ENCODE measurements at regions not wholly inside any gene's neighbourhood (a gene's known extent, or its start where the extent isn't known, plus 50 kb on each side); places are given as distances from the start of the nearest gene placed in this dataset.
A peak's percentile ranks its signal among the peaks of the same experiment; 100 is the strongest.

DNA sequence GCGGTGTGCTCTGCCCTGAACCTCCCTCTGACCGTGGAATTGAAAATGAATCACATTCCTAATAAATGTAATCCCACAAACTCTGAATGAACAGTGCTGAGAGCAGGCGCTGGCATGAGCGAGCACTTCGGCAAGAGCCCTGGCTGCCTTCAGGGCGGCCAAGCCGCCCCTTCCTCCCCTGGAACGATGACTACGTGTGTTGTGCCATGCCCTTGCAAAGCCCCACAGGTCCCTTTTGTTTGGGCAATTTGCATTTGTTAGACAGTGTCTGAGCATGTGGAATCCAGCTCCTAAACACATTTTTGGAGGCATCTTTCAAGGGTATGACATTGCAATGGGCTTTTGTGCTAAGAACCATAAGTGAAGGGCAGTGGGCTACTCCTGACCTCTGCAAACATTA lies 95.6 kb upstream of the MKI67 start:
- DNase-seq (ENCODE audit: low read depth) = no peak

DNA sequence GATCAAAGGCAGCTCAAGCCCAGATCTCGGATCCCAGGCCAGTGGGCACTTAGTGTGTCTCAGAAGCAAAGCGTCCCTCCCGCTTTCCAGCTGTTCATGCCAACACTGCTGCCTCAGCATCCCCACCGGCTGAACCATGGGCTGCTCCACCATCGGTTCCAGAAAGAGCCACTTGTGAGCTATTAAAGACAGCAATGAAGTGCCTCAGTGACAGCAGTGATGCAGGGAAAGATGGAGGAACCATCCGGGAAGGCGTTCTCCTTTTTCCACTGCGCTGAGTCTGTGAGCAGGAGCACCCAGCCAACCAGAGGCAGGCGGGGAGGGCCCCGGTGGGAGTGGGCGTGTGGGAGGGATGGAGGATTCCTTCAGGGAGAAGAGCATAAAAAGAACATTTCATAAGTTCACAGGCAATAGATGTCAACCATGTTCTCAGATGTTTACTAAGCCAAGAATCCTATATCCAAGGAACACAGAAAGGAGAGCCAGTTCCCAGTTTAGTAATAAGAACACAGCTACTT lies 96.2 kb upstream of the MKI67 start:
- no peak for DNase-seq (ENCODE audit: low read depth)

DNA sequence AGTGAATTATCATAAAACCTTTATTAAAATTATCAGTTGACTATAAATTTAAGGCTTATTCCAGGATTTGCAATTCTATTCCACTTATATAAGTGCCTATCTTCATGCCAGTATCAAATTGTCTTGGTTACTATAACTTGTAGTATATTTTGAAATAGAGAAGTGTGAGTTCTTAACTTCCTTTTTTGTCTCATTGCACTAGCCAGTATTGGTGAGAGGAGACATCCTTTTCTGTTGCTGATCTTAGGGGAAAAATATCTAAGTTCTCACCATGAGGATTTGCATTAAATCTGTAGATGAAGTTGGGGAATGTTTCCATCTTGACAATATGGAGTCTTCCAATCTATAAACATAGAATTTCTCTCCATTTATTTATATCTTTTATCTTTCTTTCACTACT lies 104.2 kb upstream of the MKI67 start:
- DNase-seq (ENCODE audit: low read depth) = no peak

DNA sequence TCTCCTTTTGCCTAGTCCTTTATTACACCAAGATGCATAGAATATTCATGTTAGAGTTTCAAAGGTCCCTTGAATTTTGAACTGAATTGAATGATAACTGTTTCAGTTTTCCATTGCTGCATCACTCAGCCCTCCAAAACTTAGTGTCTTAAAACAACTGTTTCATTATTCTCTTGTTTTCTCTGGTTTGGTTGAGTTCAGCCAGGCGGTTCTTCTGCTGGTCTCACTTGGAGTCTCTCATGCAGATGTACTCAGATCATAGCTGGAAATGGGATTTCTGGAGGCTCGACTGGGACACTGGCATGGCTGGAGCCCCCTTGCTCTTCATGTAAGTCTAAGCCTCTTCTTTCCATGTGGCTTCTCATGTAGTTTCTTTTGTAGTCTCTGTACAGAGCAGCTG lies 107.2 kb upstream of the MKI67 start:
- no peak for DNase-seq (ENCODE audit: low read depth)

DNA sequence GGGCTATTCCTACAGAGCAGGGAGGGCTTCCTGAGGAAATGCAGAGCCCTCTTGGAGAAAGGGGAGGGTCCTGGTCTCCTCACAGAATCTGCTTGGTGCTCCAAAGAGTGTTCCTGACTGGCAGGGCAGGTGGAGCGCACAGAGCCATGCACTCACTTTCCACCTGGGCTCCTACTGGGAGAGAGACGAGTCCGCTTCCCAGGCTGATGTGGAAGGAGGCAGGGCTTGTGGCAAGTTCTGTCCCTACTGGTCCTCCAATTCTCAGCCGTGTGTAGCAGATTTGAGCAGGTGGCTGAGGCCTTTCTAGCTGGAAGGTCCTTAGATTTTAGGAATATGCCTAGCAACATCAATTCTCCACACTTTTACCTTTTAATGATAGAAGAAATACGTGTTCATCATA lies 111.5 kb upstream of the MKI67 start:
- DNase-seq (ENCODE audit: low read depth) = no peak

DNA sequence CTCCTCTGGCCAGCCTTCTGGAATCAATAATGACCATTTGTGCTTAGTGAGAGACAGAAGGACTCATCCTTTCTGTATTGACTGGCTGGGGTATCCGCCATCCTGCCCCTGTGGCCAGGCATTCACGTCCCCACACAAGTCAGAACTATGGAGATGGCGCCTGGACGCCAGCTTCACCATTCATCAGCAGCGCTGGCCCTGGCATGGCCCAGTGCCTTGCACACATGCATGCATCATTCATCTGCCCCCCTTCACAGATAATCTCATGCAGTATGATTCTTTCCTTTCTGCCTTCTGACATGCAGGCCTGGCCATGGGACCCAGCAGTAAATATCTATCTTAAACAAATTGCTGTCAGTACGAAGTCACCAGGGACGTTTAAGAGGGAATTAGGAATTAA lies 114.8 kb upstream of the MKI67 start:
- no peak for DNase-seq (ENCODE audit: low read depth)

GRCh38 chr10:128242641-128243040 lies 116.4 kb upstream of the MKI67 start:
- no peak for DNase-seq (ENCODE audit: low read depth)

DNA sequence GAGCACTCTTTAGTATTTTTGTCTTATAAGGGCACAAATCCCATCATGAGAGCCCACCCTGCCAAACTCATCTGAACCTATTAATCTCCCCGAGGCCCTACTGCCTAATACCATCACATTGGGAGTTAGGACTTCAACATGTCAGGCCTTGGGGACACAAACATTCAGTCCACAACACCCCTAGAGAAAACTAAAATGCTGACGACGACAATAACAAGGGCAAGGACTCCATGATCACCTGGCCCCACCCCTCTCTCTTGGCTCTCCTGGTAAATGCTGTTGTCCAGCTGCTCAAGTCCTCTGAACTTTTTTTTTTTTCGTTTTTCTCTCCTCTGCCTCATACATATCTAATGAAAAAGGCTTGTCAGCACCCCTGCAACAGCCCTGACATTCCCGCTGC lies 118.8 kb upstream of the MKI67 start:
- DNase-seq (ENCODE audit: low read depth) = no peak

GRCh38 chr10:128247576-128247975 lies 121.4 kb upstream of the MKI67 start:
- no peak for DNase-seq (ENCODE audit: low read depth)

DNA sequence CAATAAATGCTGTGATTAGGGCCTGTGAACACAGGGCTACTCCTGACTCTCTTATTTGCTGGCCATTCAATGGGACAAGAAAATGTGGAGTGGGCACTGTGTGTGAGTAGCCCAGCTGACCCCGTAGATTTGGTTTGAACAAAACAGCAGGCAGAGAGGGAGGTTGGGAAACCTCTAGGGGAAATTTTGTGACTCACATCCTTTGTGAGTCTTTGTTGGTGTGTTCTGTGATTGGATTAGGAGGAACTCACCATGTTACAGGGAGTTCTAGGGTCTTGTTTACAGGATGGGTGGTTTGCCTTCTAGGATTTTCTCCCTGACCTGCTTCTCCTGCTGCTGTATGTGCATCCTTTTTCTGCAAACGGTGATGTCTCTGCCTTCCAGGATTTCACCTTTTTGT lies 128.3 kb upstream of the MKI67 start:
- no peak for DNase-seq (ENCODE audit: low read depth)

- no peak for DNase-seq (ENCODE audit: low read depth)
Observed at GRCh38 chr10:128257428-128257827, 131.2 kb upstream of the MKI67 start.

- DNase-seq (ENCODE audit: low read depth) = no peak
Observed at GRCh38 chr10:128258421-128258976, 132.3 kb upstream of the MKI67 start.

DNA sequence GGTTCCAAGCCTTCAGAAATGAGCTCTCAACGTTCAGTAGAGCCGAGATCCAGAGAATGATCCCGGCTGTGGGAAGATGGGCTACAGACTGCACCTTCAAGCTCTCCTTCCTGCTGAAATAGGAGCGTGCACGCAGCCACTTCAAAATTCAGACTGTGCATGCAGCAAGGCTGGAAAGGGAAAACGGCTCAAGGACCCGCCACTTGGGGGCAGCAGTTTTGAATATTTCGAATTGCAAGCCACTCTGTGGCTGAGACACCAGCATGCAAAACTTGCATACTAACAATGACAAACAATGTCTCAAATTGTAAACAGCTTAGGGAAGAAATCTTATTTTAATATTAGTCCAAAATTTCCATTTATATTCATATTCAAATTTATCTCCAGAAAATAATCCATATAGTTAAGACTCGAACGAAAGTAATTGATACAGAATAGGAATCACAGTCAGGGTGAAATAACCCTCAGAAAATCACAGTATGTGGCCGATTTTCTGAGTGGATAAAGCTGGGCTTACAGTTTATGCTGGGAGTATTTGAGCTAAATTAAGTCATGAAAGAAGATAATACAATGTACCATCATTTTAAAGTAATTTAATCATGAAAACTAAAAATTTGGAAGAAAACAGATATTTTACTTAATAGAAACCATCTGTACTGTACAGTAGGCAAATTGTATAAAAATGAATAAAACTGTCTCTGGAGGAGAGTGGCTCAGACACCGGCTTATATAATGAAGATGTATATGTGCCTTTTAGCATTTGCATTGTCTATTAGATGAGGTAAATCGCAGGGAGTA lies 137.9 kb upstream of the MKI67 start:
- peak; percentile 25 for DNase-seq (ENCODE audit: low read depth)

- no peak for DNase-seq (ENCODE audit: low read depth)
Observed at GRCh38 chr10:128265596-128265995, 139.4 kb upstream of the MKI67 start.

GRCh38 chr10:128267581-128267980 lies 141.4 kb upstream of the MKI67 start:
- DNase-seq (ENCODE audit: low read depth) = no peak

GRCh38 chr10:128268015-128268722 lies 141.9 kb upstream of the MKI67 start:
- no peak for DNase-seq (ENCODE audit: low read depth)

DNA sequence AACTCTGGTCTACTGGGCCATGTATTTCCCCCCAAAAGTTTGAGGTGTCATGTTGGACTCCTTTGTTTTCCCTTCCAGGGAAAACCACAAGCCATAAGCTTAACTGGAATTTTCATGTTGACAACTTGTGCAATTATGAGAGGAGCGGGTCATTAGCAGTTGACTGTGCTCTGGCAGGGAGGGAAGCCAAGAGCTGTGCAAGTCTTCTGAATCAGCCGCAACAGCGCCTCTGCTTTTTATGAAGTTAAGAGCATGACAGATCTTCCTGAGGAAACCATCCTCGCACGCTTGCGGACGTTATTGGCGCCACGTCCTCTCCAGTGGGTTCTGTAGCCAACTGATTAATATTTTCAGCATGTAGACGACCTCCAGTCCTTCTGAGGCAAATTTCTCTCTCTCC lies 148.7 kb upstream of the MKI67 start:
- DNase-seq (ENCODE audit: low read depth) = no peak

DNA sequence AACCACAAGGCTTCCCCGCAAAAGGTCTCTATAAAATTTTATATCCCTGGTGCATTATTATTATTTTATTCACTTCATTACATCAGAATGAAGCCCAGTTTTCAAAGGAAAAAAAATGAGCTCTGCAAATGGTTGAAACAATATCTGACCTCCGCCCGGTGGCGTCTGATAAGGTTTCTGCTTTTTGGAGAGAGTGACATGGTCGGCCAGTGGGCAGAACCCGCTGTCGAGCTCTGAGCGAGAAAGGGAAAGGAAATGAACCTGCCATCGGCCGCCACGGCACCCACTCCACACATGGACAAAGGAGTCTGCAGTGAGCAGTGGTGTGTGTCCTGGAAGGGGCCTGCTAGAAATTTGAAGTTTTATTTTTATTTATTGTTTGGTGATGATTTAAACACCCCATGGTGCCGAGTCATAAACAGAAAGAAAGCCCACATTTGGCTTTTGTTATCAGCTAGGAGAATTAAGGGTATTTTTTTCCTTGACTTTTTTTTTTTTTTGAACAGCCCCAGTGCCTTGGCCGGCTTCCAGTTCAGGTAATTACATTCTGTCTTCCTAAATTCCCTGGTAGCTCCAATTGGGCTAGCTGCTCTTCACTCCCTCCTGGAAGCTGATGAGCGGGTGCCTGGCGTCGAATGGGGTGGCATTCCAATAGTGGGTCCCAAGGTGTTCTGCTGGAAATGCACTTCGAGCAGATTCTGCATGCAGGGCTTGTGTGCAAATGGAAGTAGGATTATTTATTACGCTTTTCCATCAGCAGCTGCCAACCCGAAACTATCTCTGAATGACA lies 149.4 kb upstream of the MKI67 start:
- no peak for DNase-seq (ENCODE audit: low read depth)

DNA sequence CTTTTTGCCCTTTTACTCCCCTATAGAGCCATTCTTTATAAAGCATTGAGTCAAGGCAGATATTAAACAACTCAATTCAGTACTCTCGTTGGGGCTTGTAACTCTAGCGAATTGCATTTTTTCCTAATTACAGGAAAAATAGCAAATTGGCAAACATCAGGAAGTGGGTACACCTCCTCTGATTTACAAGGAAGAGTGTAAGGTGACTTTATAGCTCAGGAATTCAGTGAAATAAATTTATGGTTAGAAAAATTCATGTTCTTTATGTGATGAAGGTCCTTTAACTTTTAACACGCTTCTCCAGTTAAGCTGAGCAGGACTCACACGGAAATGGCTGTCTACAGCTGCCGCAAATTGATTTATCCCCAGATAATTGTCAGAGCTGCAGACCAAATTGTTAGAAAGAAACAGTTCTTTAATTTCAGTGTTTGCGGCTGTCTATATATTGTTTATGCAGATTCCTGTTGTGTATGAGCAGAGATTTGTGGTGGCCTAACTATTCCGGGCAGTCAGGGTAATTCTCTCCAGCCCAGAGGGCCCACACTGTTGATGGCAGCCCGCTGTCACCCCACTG lies 151.1 kb upstream of the MKI67 start:
- no peak for DNase-seq (ENCODE audit: low read depth)

GRCh38 chr10:128278362-128278761 lies 152.1 kb upstream of the MKI67 start:
- no peak for DNase-seq (ENCODE audit: low read depth)

DNA sequence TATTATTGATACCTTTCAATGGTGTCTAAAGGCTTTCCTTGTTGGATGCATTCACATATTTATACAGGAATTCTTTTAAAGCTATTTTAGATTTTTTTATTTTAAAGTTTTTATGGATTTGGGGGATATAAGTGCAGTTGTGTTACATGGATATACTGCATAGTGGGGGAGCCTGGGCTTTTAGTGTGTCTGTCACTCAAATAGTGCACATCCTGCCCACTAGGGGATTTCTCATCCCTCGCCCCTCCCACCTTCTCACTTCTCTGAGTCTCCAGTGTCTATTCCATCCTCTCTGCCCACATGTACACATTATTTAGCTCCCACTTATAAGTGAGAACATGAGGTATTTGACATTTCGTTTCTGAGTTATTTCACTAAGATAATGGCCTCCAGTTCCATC lies 154.0 kb upstream of the MKI67 start:
- no peak for DNase-seq (ENCODE audit: low read depth)

- DNase-seq (ENCODE audit: low read depth) = no peak
Observed at GRCh38 chr10:128281343-128281742, 155.1 kb upstream of the MKI67 start.
